HG03135 (cell line): ENCODE measurements at regions not wholly inside any gene's neighbourhood (a gene's known extent, or its start where the extent isn't known, plus 50 kb on each side); places are given as distances from the start of the nearest gene placed in this dataset.

Experiments used
- ATAC-seq: cut with Tn5 transposase; IDR thresholded peaks from one replicate; pipeline ENCODE4 v1.9.1; 2021; ENCODE audit warnings: mild to moderate bottlenecking, moderate library complexity; ENCODE audit not compliant: unreplicated experiment

- no peak for ATAC-seq
Observed at GRCh38 chr3:111465081-111465670, 76.8 kb upstream of the CD96 start.

GRCh38 chr3:111470032-111470431 lies 72.0 kb upstream of the CD96 start:
- no peak for ATAC-seq

GRCh38 chr3:111471831-111472230 lies 70.2 kb upstream of the CD96 start:
- no peak for ATAC-seq

- ATAC-seq = no peak
Observed at GRCh38 chr3:111472556-111472955, 69.4 kb upstream of the CD96 start.

- no peak for ATAC-seq
Observed at GRCh38 chr3:111473550-111473949, 68.4 kb upstream of the CD96 start.

- no peak for ATAC-seq
Observed at GRCh38 chr3:111476701-111477100, 65.3 kb upstream of the CD96 start.

- no peak for ATAC-seq
Observed at GRCh38 chr3:111480091-111480490, 61.9 kb upstream of the CD96 start.

GRCh38 chr3:111481551-111481950 lies 60.4 kb upstream of the CD96 start:
- ATAC-seq = no peak

- ATAC-seq = no peak
Observed at GRCh38 chr3:111482574-111482973, 59.4 kb upstream of the CD96 start.

- ATAC-seq = no peak
Observed at GRCh38 chr3:111485086-111485485, 56.9 kb upstream of the CD96 start.
